Stimulated activated CD4-positive, alpha-beta T cell treated with anti-CD3 and anti-CD28 coated beads, Interleukin-2, amount 100 ng/mL, for 24 hours (primary cell): ENCODE measurements at regions not wholly inside any gene's neighbourhood (a gene's known extent, or its start where the extent isn't known, plus 50 kb on each side); places are given as distances from the start of the nearest gene placed in this dataset.

Experiments used
- DNase-seq, 2 donors: peaks; one replicate each; pipeline ENCODE4 v3.0.0-alpha.2; 2020

GRCh38 chr6:85706272-85706671 lies 63.6 kb upstream of the SYNCRIP start:
- DNase-seq: no peak

- no peak for DNase-seq
Observed at GRCh38 chr6:85705220-85705619, 62.5 kb upstream of the SYNCRIP start.

GRCh38 chr6:85703406-85703805 lies 60.7 kb upstream of the SYNCRIP start:
- DNase-seq: no peak
